Loucy (cell line): ENCODE measurements at regions not wholly inside any gene's neighbourhood (a gene's known extent, or its start where the extent isn't known, plus 50 kb on each side); places are given as distances from the start of the nearest gene placed in this dataset.

Experiments used
- H2AFZ ChIP-seq: fragments of 200-600 bp; sonication (generic); 2 replicates; pipeline ENCODE4 v1.6.0; 2016; ENCODE audit warnings: antibody characterized with exemption, mild to moderate bottlenecking, low read length, moderate library complexity
- H3F3A ChIP-seq: fragments of 200-600 bp; 2 replicates; pipeline ENCODE4 v1.6.0; 2016; ENCODE audit warnings: antibody characterized with exemption, low read depth, mild to moderate bottlenecking
- H3K27me3 ChIP-seq: fragments of 200-600 bp; sonication (generic); 2 replicates; pipeline ENCODE4 v1.6.1; 2014; ENCODE audit warnings: low read length, mild to moderate bottlenecking; ENCODE audit not compliant: insufficient read depth, poor library complexity, severe bottlenecking
- H3K36me3 ChIP-seq: fragments of 200-600 bp; sonication (generic); 2 replicates; pipeline ENCODE4 v1.6.1; 2016; ENCODE audit warnings: low read length; ENCODE audit not compliant: insufficient read depth
- H3K4me1 ChIP-seq: fragments of 200-600 bp; sonication (generic); 2 replicates; pipeline ENCODE4 v1.5.1; 2014; ENCODE audit warnings: low read length, mild to moderate bottlenecking; ENCODE audit not compliant: insufficient read depth, poor library complexity, severe bottlenecking
- H3K4me2 ChIP-seq: fragments of 200-600 bp; sonication (generic); 2 replicates; pipeline ENCODE4 v1.6.0; 2014; ENCODE audit warnings: antibody characterized with exemption, low read length, low read depth, mild to moderate bottlenecking; ENCODE audit not compliant: poor library complexity, severe bottlenecking
- H3K4me3 ChIP-seq: fragments of 200-600 bp; sonication (generic); 2 replicates; pipeline ENCODE4 v1.5.1; 2014; ENCODE audit warnings: low read length, mild to moderate bottlenecking, mixed read lengths; ENCODE audit not compliant: poor library complexity, severe bottlenecking
- H3K79me2 ChIP-seq: fragments of 200-600 bp; sonication (generic); 2 replicates; pipeline ENCODE4 v1.6.1; 2014; ENCODE audit warnings: low read length; ENCODE audit not compliant: insufficient read depth
- H3K9ac ChIP-seq: fragments of 200-600 bp; sonication (generic); 2 replicates; pipeline ENCODE4 v1.6.0; 2014; ENCODE audit warnings: mild to moderate bottlenecking, low read depth, low read length, moderate library complexity; ENCODE audit not compliant: poor library complexity, severe bottlenecking
- H3K9me2 ChIP-seq: fragments of 200-600 bp; sonication (generic); replicated peaks from 2 replicates; pipeline ENCODE4 v1.6.1; 2016; ENCODE audit warnings: low read depth, low read length, mixed read lengths
- H3K9me3 ChIP-seq: fragments of 200-600 bp; sonication (generic); 2 replicates; pipeline ENCODE4 v1.6.1; 2014; ENCODE audit warnings: mild to moderate bottlenecking, antibody characterized with exemption, low read length, low read depth; ENCODE audit not compliant: insufficient read depth
- H4K20me1 ChIP-seq: fragments of 200-600 bp; sonication (generic); 2 replicates; pipeline ENCODE4 v1.6.0; 2014; ENCODE audit warnings: antibody characterized with exemption, low read length, mild to moderate bottlenecking; ENCODE audit not compliant: insufficient read depth, poor library complexity, severe bottlenecking
- EZH2phosphoT487 ChIP-seq: fragments of 200-600 bp; IDR thresholded peaks from 2 replicates; pipeline ENCODE4 v1.6.1; 2018; ENCODE audit warnings: antibody characterized with exemption, mild to moderate bottlenecking, moderate library complexity, borderline replicate concordance
- TF ChIP-seq, protein P1 (sequence below): fragments of 200-600 bp; sonication (generic); conservative IDR thresholded peaks from 2 replicates; pipeline ENCODE4 v1.5.1; 2014; ENCODE audit warnings: mild to moderate bottlenecking, antibody characterized with exemption, low read length

DNA sequence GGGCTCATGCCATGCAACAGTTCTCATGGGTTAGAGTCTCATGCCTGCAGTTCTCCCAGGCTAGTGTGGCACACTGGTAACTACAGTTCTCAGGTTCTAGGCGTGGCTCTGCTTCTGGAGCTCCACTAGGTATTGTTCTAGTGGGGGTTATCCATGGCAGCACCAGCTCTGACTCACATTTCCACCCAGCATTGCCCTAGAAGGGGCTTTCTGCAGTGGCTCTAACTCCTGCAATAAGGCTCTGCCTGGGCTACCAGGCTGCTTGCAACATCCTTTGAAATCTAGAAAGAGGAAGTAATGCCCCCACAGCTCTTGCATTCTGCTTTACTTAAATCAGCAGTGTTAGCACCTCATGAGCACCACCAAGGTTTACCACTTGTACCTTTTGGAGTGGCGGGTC lies 220.3 kb upstream of the ARID2 start:
- no peak overlapping the region for H3K4me2 ChIP-seq
- no peak overlapping the region for H3K4me3 ChIP-seq
- H4K20me1 ChIP-seq: no peaks in the 10 kb centered on the region
- H3K79me2 ChIP-seq: no peaks in the 10 kb centered on the region
- H2AFZ ChIP-seq: no peak overlapping the region
- H3K4me1 ChIP-seq: no peaks in the 10 kb centered on the region
- H3K36me3 ChIP-seq: no peaks in the 10 kb centered on the region
- H3F3A ChIP-seq: no peaks in the 10 kb centered on the region
- TF ChIP-seq, protein P1, sequence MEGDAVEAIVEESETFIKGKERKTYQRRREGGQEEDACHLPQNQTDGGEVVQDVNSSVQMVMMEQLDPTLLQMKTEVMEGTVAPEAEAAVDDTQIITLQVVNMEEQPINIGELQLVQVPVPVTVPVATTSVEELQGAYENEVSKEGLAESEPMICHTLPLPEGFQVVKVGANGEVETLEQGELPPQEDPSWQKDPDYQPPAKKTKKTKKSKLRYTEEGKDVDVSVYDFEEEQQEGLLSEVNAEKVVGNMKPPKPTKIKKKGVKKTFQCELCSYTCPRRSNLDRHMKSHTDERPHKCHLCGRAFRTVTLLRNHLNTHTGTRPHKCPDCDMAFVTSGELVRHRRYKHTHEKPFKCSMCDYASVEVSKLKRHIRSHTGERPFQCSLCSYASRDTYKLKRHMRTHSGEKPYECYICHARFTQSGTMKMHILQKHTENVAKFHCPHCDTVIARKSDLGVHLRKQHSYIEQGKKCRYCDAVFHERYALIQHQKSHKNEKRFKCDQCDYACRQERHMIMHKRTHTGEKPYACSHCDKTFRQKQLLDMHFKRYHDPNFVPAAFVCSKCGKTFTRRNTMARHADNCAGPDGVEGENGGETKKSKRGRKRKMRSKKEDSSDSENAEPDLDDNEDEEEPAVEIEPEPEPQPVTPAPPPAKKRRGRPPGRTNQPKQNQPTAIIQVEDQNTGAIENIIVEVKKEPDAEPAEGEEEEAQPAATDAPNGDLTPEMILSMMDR: no peak
- TF ChIP-seq EZH2phosphoT487: no peak
- no peaks in the 10 kb centered on the region for H3K27me3 ChIP-seq
- H3K9me3 ChIP-seq: no peaks in the 10 kb centered on the region
- no peaks in the 10 kb centered on the region for H3K9me2 ChIP-seq
- no peak overlapping the region for H3K9ac ChIP-seq

GRCh38 chr12:45509621-45510020 lies 219.9 kb upstream of the ARID2 start:
- H3K4me1 ChIP-seq: no peaks in the 10 kb centered on the region
- no peaks in the 10 kb centered on the region for H3F3A ChIP-seq

GRCh38 chr12:45517381-45517780 lies 212.1 kb upstream of the ARID2 start:
- no peak for TF ChIP-seq EZH2phosphoT487
- TF ChIP-seq, protein P1: no peak

More at GRCh38 chr12:45509621-45510020, 219.9 kb upstream of the ARID2 start:
- TF ChIP-seq EZH2phosphoT487: no peak
- TF ChIP-seq, protein P1: no peak
- H3K4me2 ChIP-seq: no peak overlapping the region
- H2AFZ ChIP-seq: no peak overlapping the region
- no peaks in the 10 kb centered on the region for H3K27me3 ChIP-seq
- no peaks in the 10 kb centered on the region for H3K9me2 ChIP-seq
- H3K36me3 ChIP-seq: no peaks in the 10 kb centered on the region
- no peaks in the 10 kb centered on the region for H4K20me1 ChIP-seq
- no peaks in the 10 kb centered on the region for H3K79me2 ChIP-seq
- H3K9ac ChIP-seq: no peak overlapping the region
- H3K9me3 ChIP-seq: no peaks in the 10 kb centered on the region
- no peak overlapping the region for H3K4me3 ChIP-seq

More at GRCh38 chr12:45517381-45517780, 212.1 kb upstream of the ARID2 start:
- Histone ChIP-seq H3K79me2 (no peaks in the 10 kb centered on the region), H3K36me3 (no peaks in the 10 kb centered on the region), H2AFZ (no peak overlapping the region), H3K9me2 (no peaks in the 10 kb centered on the region), H3F3A (peaks cover 9% of the 10 kb centered on the region; the same call in 1 of the 2 replicates), H3K27me3 (no peaks in the 10 kb centered on the region), H3K4me1 (peaks cover 34% of the 10 kb centered on the region), H4K20me1 (no peaks in the 10 kb centered on the region), H3K4me2 (peak overlapping the region; percentile 87), H3K9ac (peak overlapping the region; percentile 69), H3K4me3 (no peak overlapping the region), H3K9me3 (no peaks in the 10 kb centered on the region)
